Pancreas (tissue), 10 donors: ENCODE measurements at regions not wholly inside any gene's neighbourhood (a gene's known extent, or its start where the extent isn't known, plus 50 kb on each side); places are given as distances from the start of the nearest gene placed in this dataset.

Experiments
- ATAC-seq, 4 donors: fragments of 200-7000 bp; cut with Tn5 transposase; one replicate each; pipeline versions ENCODE4 v1.8.0 to v1.9.1; 2020; ENCODE audit warnings: mild to moderate bottlenecking in 4 of 4, moderate library complexity in 4 of 4
- DNase-seq, 6 donors: peaks; one replicate each; pipeline ENCODE4 v3.0.0-alpha.2; 2020
- FAIRE-seq: peaks from 2 replicates; lab custom pipeline; 2012; peaks lifted over from hg19 to GRCh38; lab: Jason Lieb, UNC
- H3K27ac ChIP-seq, 4 donors: fragments of 200-600 bp; sonication (generic); 1 replicate in 3 of 4; 2 replicates in 1 of 4; pipeline versions ENCODE4 v1.5.0 to v1.8.0; 2020
- H3K27me3 ChIP-seq, 4 donors: fragments of 200-600 bp; one replicate each; pipeline ENCODE4 v1.8.0; 2021
- H3K36me3 ChIP-seq, 3 donors: fragments of 200-600 bp; sonication (generic) in 1 of 3; one replicate each; pipeline versions ENCODE4 v1.5.0 to v1.8.0; 2020 to 2021
- H3K4me1 ChIP-seq, 3 donors: fragments of 200-600 bp; one replicate each; pipeline ENCODE4 v1.8.0; 2021
- H3K4me3 ChIP-seq, 4 donors: fragments of 200-600 bp; sonication (generic) in 2 of 4; one replicate each; pipeline versions ENCODE4 v1.5.0 to v1.8.0; 2020 to 2021
- H3K9me3 ChIP-seq, 4 donors: fragments of 200-600 bp; one replicate each; pipeline ENCODE4 v1.8.0; 2021
- CTCF ChIP-seq, 4 donors: fragments of 200-600 bp; sonication (generic) in 3 of 4; IDR thresholded peaks; one replicate each; pipeline versions ENCODE4 v1.5.0 to v1.8.0; 2021; ENCODE audit warnings: antibody characterized with exemption in 4 of 4
- WGBS, 2 donors: extraction: QIAGEN DNeasy Blood & Tissue Kit; methylation state at CpG; one replicate each; pipeline ENCODE4 v1.1.7; 2013; 5-methylcytosine and 5-hydroxymethylcytosine counted together
- intact Hi-C, 3 donors: fragments of 100-400 bp; cut with DNase I; formaldehyde crosslinking; loops; one replicate each; pipeline versions ENCODE4 v1.11.1 to v1.14.2; 2022
- donor health status: healthy with polysubstance abuse.
- donor health status: DM: no; HTN: no; CAD: no; lungs with moderate emphysema.
- donor health status: DM: no; HTN: no; CAD: no.
- donor health status: control.
- donor health status: control.
- donor health status: Bipolar disorder and iron deficiency.
- donor health status: DM: yes; HTN: yes; CAD: no.
- donor health status: DM: no; HTN: no; CAD: no.
- donor health status: DM: no; HTN: no; CAD: no.
- donor health status: DM: yes; HTN: yes; CAD: no.

GRCh38 chr10:49243610-49244283 lies 55.2 kb upstream of the C10orf71 start:
- Histone ChIP-seq H3K9me3 (no peaks in the 10 kb centered on the region), H3K27ac (peak overlapping the region in 1 of 4 donors; percentile 13), H3K27me3 (no peaks in the 10 kb centered on the region), H3K36me3 (no peaks in the 10 kb centered on the region), H3K4me3 (no peak overlapping the region), H3K4me1 (peaks cover 0 to 12% (median 3%) of the 10 kb centered on the region in 3 donors)
- 19 to 21% methylated on average over 6 of the region's 6 CpGs for WGBS, 2 donors
- ATAC-seq (peak; percentile 43 to 90 (median 74)), DNase-seq (peak in 1 of 6 donors; percentile 33), FAIRE-seq (no peak)
- intact Hi-C loops, result no loop called here
- TF ChIP-seq CTCF (IDR thresholded peaks at IDR 0.05), result no peak

- Histone ChIP-seq H3K27ac (no peak overlapping the region), H3K27me3 (no peaks in the 10 kb centered on the region), H3K9me3 (no peaks in the 10 kb centered on the region), H3K4me1 (peaks cover 0 to 12% (median 3%) of the 10 kb centered on the region in 3 donors), H3K4me3 (no peak overlapping the region), H3K36me3 (no peaks in the 10 kb centered on the region)
- intact Hi-C loops, result no loop called here
- FAIRE-seq (no peak), DNase-seq (no peak), ATAC-seq (no peak)
- no peak for TF ChIP-seq CTCF (IDR thresholded peaks at IDR 0.05)
- 80 to 86% methylated on average over 10 of the region's 10 CpGs for WGBS, 2 donors
Measured at GRCh38 chr10:49243139-49243538, 54.9 kb upstream of the TMEM273 start.

- WGBS, 2 donors, result 77 to 80% methylated on average over 11 of the region's 11 CpGs
- no peaks in the 10 kb centered on the region for H3K9me3 ChIP-seq
- intact Hi-C loops, result no loop called here
- TF ChIP-seq CTCF (IDR thresholded peaks at IDR 0.05), result no peak
- FAIRE-seq, result no peak
- H3K27ac ChIP-seq, result no peak overlapping the region
- no peak for ATAC-seq
- H3K4me3 ChIP-seq, result no peak overlapping the region
- H3K36me3 ChIP-seq, result no peaks in the 10 kb centered on the region
- no peaks in the 10 kb centered on the region for H3K27me3 ChIP-seq
- peaks cover 0 to 12% (median 3%) of the 10 kb centered on the region in 3 donors for H3K4me1 ChIP-seq
- no peak for DNase-seq
Measured at GRCh38 chr10:49242604-49243003, 54.4 kb upstream of the TMEM273 start.

- intact Hi-C loops, result no loop called here
Measured at GRCh38 chr10:49241385-49241784, 53.2 kb upstream of the TMEM273 start.

More at GRCh38 chr10:49241385-49241784, 53.2 kb upstream of the TMEM273 start:
- TF ChIP-seq CTCF (IDR thresholded peaks at IDR 0.05), result no peak
- ATAC-seq, result peak in 2 of 4 donors; percentile 7 to 12
- Histone ChIP-seq H3K27me3 (no peaks in the 10 kb centered on the region), H3K36me3 (no peaks in the 10 kb centered on the region), H3K4me3 (no peak overlapping the region), H3K9me3 (no peaks in the 10 kb centered on the region), H3K4me1 (peaks cover 0 to 12% (median 3%) of the 10 kb centered on the region in 3 donors), H3K27ac (no peak overlapping the region)
- 73 to 78% methylated on average over 2 of the region's 2 CpGs for WGBS, 2 donors
- FAIRE-seq, result no peak
- no peak for DNase-seq
